Activated naive CD4-positive, alpha-beta T cell treated with Interleukin-2 at 50 U/mL for 16 hours (primary cell): ENCODE measurements at regions not wholly inside any gene's neighbourhood (a gene's known extent, or its start where the extent isn't known, plus 50 kb on each side); places are given as distances from the start of the nearest gene placed in this dataset.

ENCODE experiments used
- DNase-seq: peaks from one replicate; pipeline ENCODE4 v3.0.0-alpha.2; 2020

GRCh38 chr16:85394456-85395206, 218.5 kb upstream of the GSE1 start:
- DNase-seq = no peak

GRCh38 chr16:85395207-85395912, 217.8 kb upstream of the GSE1 start:
- no peak for DNase-seq

- no peak for DNase-seq
These were observed 216.9 kb upstream of the GSE1 start for GRCh38 chr16:85395913-85396878.

GRCh38 chr16:85396879-85397871, 215.9 kb upstream of the GSE1 start:
- DNase-seq = no peak

- no peak for DNase-seq
These were observed 215.1 kb upstream of the GSE1 start for GRCh38 chr16:85398050-85398451.

- DNase-seq = no peak
These were observed 214.2 kb upstream of the GSE1 start for GRCh38 chr16:85398688-85399582.

- no peak for DNase-seq
These were observed 213.4 kb upstream of the GSE1 start for GRCh38 chr16:85399583-85400284.

GRCh38 chr16:85400305-85401205, 212.6 kb upstream of the GSE1 start:
- no peak for DNase-seq

GRCh38 chr16:85401370-85401916, 211.7 kb upstream of the GSE1 start:
- DNase-seq = no peak

- DNase-seq = no peak
These were observed 211.0 kb upstream of the GSE1 start for GRCh38 chr16:85401917-85402766.

GRCh38 chr16:85402910-85403692, 210.0 kb upstream of the GSE1 start:
- DNase-seq = no peak

GRCh38 chr16:85403693-85404092, 209.4 kb upstream of the GSE1 start:
- DNase-seq = no peak

- DNase-seq = no peak
These were observed 200.1 kb upstream of the GSE1 start for GRCh38 chr16:85412911-85413520.

- no peak for DNase-seq
These were observed 199.1 kb upstream of the GSE1 start for GRCh38 chr16:85413691-85414663.
